RPMI7951 (cell line): ENCODE measurements at regions not wholly inside any gene's neighbourhood (a gene's known extent, or its start where the extent isn't known, plus 50 kb on each side); places are given as distances from the start of the nearest gene placed in this dataset.
"Not testable (repeated sequence)": the region's sequence is repeated elsewhere in the genome, so short reads cannot be mapped to it uniquely, and the experiment has no call there.

Experiments used
- DNase-seq: peaks from one replicate; pipeline ENCODE4 v3.0.0-alpha.2; 2012; ENCODE audit warnings: low read depth

GRCh38 chr2:215889240-215889969 lies 123.9 kb downstream of the MREG start:
- DNase-seq = not testable (repeated sequence)

- peak; percentile 39 for DNase-seq
Observed at GRCh38 chr2:215888680-215889079, 124.7 kb downstream of the MREG start.

- DNase-seq = no peak
Observed at GRCh38 chr2:215887303-215887702, 126.0 kb downstream of the MREG start.

- no peak for DNase-seq
Observed at GRCh38 chr2:215886022-215886421, 127.3 kb downstream of the MREG start.

- DNase-seq = no peak
Observed at GRCh38 chr2:215885536-215885935, 127.8 kb downstream of the MREG start.

- no peak for DNase-seq
Observed at GRCh38 chr2:215884451-215885087, 128.8 kb downstream of the MREG start.

GRCh38 chr2:215883799-215884198 lies 129.6 kb downstream of the MREG start:
- no peak for DNase-seq

- peak; percentile 34 for DNase-seq
Observed at GRCh38 chr2:215882689-215883088, 130.7 kb downstream of the MREG start.

- peak; percentile 47 for DNase-seq
Observed at GRCh38 chr2:215881582-215881981, 131.8 kb downstream of the MREG start.

- peak; percentile 31 for DNase-seq
Observed at GRCh38 chr2:215880970-215881369, 132.4 kb downstream of the MREG start.

- peak; percentile 45 for DNase-seq
Observed at GRCh38 chr2:215879977-215880940, 133.1 kb downstream of the MREG start.

GRCh38 chr2:215879331-215879730 lies 134.0 kb downstream of the MREG start:
- DNase-seq = no peak

GRCh38 chr2:215878476-215879063 lies 134.8 kb downstream of the MREG start:
- no peak for DNase-seq

GRCh38 chr2:215876937-215877238 lies 136.5 kb downstream of the MREG start:
- DNase-seq = no peak

- no peak for DNase-seq
Observed at GRCh38 chr2:215876139-215876936, 137.0 kb downstream of the MREG start.

GRCh38 chr2:215874418-215874817 lies 138.9 kb downstream of the MREG start:
- DNase-seq = no peak

- DNase-seq = peak; percentile 37
Observed at GRCh38 chr2:215870986-215871385, 142.4 kb downstream of the MREG start.

- DNase-seq = peak; percentile 57
Observed at GRCh38 chr2:215870088-215870490, 143.3 kb downstream of the MREG start.

- DNase-seq = no peak
Observed at GRCh38 chr2:215868846-215869543, 144.4 kb downstream of the MREG start.

- DNase-seq = no peak
Observed at GRCh38 chr2:215866606-215867005, 146.7 kb downstream of the MREG start.

- no peak for DNase-seq
Observed at GRCh38 chr2:215863687-215864086, 149.7 kb downstream of the MREG start.
